GM18502 (cell line): ENCODE measurements at regions not wholly inside any gene's neighbourhood (a gene's known extent, or its start where the extent isn't known, plus 50 kb on each side); places are given as distances from the start of the nearest gene placed in this dataset.

Source experiments
- ATAC-seq: cut with Tn5 transposase; IDR thresholded peaks from one replicate; pipeline ENCODE4 v1.9.1; 2021; ENCODE audit warnings: mild to moderate bottlenecking; ENCODE audit not compliant: unreplicated experiment, poor library complexity

DNA sequence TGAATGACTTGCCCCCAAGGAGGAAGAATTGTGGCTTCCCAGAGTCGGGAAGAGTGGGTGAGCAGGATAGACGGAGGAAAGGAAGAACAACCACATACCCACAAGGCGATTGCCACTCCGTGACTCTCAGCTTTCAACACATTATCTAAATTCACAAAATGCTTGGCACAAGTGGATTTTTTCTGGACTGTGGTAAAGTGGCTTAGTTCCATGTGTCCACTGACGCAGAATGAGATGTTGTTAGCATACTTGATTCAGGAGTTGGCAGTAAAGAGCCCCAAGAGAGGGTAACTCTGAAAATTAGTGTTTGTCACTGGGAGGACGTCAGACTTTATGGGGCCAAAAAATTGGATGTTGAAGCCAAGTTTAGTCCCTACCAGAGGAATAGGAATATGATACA lies 198.8 kb upstream of the CTNNB1 start:
- ATAC-seq, result no peak

DNA sequence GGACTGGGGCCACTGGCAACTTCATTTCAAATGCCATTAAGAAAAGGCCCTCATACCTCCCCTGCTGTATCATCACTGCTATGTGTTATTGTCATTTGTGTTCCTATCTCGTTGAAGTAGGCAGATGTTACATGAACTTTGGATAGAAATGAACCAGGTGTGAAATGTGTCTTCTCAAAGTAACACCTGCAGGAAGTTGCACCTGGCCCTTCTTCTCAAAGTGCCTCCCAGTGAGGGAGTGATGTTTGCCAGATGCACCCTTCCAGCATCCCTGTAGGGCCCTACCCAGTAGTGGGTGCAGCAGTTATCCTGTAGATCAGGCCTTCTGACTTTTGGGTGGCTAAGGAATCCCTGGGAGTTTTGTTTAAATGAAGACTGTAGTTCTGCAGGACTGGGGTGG lies 197.7 kb upstream of the CTNNB1 start:
- no peak for ATAC-seq

DNA sequence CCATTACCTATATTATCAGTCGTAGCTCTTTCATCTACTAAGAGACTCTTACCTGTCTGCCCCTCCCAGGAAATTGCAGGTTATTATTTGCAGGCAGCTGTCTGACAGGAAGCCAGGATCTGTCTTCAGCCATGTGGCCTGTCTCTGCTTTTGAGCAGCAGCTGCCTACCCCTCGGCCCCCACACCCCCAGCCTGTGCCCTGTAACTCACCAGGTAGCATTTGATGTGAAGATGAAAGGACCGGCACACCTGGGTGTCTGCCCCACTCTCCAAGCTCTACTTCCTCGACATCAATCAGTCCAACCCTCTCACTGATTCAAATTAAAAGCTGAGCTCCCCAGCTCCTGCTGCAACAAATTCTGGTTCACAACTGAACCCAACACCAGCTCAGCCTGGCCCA lies 197.2 kb upstream of the CTNNB1 start:
- ATAC-seq, result no peak

DNA sequence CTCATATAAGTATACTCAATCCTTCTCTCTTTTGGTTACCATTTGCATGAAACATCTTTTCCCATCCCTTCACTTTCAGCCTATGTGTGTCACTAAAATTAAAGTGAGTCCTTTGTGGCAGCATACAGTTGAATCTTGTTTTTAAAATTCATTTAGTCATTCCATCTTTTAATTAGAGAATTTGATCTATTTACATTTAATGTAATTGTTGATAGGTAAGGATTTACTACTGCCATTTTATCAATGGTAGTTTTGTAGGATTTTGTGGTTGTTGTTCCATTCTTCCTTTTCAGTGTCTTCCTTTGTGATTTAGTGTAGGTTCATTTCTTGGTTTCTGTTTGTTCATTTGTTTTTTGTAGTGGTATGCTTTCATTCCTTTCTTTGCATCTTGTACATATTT lies 191.9 kb upstream of the CTNNB1 start:
- ATAC-seq, result no peak

DNA sequence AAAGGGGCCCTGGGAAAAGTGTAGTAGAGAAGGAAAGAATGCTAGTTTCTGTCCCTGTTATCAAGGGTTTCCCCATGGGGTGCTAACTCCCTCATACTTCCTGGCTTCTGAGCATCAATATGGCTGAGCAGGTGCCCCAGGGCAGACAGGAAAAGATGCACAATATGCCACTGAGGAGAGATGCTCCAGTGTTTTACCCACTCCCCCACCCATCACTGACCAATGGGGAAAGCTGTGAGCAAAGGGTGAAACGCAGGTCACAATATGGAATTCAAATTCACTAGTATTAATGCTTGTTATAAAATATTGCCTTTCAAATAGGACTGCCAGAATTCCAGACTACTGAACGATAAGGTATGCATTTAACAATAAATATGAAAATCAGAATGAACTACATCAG lies 187.5 kb upstream of the CTNNB1 start:
- no peak for ATAC-seq

DNA sequence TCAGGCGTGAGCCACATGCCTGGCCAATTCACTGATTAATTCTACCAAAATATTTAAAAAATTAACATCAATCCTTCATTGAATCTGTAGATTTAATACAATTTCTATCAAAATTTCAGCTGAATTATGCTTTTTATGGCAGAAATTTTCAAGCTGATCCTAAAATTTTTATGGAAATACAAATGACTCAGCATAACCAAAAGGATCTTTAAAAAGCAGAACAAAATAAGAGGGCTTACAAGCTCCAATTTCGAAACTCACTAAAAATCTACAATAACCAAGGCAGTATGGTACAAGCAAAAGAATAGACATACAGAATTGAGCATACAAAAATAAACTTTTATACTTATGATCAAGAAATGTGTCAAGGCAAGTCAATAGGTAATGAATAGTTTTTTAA lies 180.4 kb upstream of the CTNNB1 start:
- ATAC-seq, result no peak

DNA sequence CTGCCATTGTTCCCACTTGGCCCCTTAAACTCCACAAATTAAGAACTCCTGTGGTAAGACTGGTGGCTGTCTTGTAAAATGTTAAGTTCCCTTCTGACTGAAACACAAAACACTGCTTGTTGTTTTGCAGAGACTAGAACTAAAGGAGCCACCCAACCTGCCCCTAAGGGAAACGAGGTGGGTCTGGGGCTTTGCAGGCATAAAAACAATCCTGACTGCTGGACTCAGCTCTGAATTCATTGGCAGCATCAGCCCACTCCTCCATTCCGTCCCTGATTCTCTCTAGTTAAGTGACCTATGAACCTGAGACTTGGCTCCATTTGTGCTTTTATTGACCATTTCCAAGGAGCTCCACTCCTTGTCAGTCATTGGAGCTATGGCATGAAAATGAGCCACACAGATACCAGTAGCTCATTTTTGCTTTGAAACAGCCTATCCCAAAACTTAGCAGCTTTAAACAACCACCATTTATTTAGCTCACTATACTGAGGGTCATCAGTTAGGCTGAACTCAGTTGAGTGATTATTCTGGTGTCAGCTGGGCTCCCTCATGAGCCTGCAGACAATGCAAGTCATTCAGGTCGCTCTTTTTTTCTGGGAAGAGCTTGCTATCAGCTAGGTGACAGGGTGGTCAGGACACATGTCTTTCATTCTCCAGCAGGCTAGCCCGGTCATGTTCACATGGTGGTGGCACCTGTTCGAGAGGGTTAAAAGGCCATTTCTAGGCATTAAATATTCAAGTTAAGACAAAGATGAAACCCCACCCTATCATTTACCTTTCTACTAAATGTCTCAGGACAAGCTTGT lies 175.1 kb upstream of the CTNNB1 start:
- ATAC-seq, result no peak

DNA sequence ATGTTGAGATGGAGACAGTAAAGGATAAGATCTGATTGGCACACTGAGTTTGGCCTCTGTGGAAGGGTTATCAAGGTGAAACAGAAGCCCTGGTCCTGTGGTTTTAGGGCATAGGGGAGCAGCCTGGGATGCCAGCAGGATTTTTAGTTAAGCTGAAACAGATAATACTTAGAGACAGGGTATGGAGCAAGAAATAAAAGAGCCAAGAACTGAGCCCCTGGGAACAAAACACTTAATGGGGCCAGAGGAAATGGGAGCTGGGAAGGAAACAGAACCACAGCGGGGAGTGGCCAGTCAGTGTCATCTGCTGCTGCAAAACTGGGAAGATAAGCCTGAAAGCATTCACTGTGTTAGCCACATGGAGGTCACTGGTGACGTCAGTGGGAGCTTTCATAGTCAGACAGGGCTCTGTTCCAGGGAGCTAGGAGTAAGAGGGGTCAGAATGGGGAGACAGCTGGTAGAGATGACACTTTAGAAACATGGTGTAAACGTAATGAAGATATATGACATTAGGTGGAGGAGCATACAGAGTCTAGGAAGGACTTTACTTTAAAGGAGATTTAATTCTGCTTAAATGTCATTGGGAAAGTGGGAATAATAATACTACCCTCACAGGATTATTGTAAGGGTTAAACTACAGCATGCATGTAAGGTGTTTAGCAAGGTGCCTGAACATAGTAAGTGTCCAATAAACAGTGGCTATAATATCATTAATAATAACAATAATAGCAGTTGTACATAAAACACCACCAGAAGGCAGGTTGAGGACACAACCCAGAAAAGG lies 172.7 kb upstream of the CTNNB1 start:
- no peak for ATAC-seq

DNA sequence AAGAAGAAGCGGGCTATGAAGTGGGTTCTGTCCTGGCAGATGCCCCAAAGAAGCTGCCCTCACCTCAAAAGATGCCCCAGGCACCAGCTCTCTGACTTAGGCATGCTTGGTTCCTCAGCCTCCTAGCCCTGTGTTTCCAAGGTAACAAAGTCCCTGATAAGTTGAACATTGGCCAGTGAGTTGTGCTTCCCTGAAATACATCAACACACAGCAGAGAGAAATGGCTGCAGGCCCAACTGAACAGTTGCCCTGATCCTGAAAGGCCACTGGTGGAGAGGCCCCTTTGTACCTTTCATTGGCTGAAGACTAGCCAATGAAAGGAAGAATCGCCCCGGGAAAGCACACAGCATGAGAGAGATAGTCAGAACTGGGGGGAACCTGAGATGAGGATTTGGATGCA lies 169.9 kb upstream of the CTNNB1 start:
- ATAC-seq, result no peak

DNA sequence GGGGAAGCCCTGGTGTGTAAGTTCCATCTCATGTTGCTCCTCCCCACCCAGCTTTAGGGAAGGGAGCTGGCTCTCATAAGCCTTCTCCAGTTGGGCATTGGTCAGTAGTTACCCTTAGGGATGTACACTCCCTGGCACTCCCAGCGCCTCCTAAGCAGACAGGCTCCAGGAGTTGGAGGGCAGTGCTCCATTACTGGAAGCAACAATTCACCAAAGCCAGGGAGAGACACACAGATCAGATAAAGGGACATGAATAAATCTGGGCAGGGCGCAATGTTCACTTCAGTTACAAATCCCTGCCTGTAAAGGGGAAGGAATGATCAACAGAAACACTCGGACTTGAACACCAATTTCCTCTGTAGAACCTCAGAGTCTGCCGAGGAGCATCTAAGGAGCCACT lies 169.1 kb upstream of the CTNNB1 start:
- no peak for ATAC-seq

DNA sequence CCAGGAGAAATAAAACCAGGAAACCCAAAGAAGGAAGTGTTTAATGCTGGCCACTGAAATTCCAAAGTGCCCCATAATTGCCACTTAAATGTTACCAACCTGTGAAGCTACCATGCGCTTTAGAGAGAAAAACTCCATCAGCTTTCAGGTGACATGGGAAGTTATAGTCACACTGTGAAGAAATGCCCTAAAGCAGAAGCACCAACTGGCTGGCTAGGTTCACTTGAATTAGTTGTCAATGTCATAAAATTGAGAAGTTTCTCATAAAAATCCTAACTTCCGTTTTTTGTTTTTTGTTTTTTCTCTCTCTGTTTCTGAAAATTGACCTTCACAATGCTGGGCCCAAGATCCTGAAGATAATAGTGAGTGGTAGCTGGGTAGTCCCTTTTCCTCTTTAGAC lies 167.9 kb upstream of the CTNNB1 start:
- no peak for ATAC-seq

DNA sequence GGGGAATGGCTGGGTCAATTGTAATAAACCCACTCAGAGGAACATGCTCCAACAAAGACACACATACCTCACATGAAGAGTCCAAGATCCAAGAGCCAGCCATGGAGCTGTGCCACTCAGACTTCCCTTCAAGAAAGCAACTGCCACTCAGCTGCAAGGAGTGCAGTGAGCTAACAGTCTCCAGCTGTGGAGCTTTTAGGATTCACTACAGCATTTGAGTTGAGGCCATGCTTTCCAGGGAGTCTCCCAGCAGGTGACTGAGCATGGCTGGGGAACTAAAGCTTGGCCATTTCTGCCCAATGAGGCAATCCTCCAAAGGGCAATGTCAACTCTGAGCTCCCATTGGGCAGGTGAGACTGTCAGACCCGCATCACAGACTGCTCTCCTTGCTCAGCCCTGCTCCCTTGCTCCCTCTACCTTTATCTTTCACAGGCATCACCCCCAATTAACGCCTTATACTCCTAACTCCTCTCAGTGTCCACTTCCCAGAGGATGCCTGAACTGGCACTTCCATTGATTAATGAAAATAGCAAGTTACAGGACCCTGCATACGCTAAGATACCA lies 165.3 kb upstream of the CTNNB1 start:
- ATAC-seq, result no peak

DNA sequence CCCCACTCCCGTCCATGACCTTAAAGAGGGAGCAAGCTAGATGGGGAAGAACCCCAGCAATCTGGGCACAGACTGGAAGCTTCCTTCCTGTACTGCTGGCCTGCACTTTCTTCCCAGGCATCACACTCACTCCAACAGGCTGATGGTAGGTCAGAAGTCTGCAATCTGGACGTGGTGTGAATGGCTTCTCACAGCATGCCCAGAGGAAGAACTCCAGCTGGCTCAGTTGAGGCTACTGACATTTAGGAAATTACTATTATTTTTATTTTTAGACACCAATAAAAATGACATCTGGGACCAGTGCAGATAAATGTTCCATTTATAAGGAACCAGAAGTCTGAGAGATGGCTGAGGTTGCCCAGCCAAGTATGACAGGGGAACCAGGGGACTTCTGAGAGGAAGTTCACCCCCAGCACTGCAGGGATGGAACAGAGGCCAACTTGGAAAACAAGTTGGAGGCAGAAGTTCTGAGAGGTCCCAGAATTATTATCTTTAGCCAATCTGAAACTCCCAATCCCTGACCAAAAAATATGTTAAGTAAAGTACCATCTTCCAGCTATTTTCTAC lies 163.8 kb upstream of the CTNNB1 start:
- no peak for ATAC-seq

DNA sequence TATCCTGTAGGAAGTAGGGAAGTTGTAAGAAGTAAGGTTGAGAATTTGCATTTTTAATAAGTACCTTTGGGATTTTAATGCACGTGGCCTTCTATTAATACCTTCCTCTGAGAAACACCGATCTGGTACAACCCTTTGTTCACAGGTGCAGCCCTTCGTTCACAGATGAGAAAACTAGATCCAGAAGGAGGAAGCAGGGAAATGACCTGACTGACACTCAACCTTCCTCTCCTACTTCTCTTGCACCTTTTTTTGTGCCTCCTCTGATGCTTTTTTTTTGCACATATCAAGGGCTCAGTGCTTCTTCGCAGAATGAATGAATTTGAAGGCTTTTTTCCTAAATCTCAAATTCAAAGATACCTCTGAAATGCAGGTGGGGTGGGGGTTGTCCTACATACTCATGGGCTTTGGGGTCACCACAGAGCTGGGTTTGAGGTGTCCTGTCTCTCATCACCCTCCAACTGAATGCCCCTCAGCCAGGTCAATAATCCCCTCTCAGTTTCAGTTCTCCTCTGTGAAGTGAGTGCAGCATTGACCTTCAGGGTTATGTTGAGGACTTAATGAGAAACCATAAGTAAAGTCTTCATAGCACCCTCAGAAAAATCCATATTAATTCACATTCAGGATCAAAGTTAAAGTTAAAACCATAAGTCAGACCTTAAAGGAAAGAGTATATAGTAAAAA lies 161.5 kb upstream of the CTNNB1 start:
- ATAC-seq, result no peak

DNA sequence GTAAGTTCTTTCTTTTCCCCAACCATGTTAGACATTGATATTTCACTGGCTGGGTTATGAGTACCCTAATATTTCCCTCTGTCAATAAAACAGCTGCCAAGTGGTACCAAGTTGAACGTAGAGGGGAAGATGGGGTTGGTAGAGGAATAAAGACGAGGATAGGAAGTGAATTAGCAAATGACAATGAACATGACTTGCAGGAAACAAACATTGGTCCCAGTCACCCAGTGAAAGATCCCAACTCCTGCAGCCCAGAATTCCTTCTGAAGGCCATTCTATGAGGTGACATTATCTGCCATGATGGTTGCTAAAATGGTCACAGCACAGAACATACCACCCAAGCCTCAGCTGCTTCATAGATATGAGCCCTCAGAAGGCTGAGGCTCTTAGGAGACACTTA lies 159.0 kb upstream of the CTNNB1 start:
- no peak for ATAC-seq

DNA sequence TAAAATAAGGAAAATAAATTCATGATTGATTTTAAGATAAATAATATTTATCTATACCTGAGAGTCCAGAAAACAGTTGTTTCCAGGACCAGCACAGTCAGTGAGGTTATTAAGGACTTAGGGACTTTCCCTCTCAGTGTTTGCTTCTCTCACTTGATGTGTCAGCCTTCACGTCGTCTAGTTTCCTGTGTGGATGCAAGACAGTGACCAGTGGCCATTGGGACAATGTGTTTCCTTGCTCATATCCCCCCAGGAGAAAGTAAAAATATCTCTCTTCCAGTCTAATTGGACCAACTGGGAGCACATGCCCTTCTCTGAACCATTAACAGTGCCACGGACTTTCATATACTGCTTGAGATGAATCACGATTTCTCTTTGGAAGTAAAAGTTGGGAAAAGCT lies 157.8 kb upstream of the CTNNB1 start:
- ATAC-seq, result no peak

DNA sequence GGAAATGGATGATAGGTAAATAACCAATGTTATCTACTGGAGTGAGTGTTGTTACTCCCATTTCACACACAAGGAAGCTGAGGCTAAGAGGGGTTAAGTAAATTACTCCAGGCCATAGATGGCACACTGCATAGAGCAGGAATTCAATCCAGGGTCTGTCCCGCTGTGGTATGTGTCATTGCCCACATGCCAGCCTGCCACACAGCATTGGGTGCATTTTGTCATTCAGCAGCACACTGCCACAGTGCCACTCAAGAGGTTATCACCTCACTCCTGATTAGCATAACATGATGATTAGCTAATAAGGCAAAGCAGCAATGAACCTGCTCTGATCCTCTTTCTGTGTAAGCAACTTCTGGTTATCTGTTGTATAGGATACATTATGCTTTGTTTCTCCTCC lies 157.4 kb upstream of the CTNNB1 start:
- ATAC-seq, result no peak

DNA sequence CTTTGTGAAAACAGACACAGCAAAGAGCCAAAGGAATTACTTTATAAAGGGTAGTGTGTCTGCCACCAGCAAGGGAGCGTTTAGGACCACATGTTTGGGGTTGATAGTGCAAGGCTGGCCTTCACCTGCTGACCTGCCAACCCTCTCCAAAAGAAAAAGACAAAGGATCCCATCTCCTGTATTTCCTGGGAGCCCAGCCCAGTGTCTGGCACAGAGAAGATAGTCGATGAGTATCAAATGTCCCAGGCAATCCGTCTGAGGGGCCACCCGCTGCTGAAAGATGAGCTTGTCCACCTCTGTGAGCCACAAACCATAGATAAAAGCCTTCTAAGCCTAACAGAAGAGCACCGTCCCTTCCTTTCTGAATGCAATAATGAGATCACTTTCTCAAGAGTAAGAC lies 154.8 kb upstream of the CTNNB1 start:
- ATAC-seq, result no peak

DNA sequence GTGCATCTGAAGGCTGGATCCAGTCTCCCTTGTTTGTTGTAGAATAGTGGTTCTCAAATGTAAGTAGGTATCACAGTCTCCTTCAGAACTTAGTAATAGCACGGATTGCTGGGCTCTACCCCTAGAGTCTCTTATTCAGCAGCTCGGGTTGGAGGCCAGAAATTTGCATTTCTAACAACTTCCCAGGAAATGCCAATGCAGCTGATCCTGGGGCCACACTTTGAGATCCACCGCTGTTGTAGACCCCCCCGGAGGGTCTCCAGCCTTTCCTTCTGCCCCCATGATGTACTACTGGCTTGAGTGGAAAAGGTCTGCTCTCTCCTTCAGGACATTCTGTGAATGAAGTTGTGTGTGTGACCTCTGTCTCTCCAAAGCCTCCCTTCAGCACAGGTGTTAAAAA lies 153.8 kb upstream of the CTNNB1 start:
- ATAC-seq, result no peak

DNA sequence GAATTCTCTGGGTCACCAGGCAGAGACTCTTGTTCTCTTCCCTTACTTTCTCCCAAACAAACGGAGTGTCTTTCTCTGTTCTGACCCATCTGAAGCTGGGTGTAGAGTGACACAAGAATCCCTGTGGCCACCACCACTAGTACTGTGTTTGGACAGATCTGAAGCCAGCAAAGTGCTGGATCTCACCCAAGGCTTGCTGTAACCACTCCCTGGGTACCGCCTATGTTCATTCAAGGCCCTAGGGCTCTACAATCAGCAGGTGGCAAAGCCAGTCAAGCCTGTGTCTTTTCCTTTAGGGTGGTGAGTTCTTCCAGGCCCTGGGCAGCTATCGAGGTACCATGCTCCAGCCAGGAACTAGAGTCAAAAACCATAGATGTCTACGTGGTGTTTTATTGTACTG lies 149.2 kb upstream of the CTNNB1 start:
- ATAC-seq, result no peak

DNA sequence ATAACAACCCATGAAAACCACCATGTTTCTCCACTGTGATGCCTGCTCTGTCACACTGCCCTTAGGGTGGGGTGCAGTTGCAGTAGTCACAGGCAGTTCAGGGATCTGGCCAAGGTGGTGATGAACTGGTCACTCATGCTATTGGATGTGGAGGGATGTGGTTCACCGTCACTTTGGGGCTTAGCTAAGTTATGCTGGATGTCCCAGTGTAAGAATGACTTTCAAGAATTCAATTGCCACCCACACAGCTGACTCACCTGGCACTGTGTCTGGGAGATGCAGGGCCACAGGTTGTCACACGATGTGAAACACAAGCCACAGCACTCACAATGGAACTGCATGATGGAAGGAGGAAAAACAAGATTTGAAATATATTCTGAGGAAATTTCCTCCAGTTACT lies 146.1 kb upstream of the CTNNB1 start:
- no peak for ATAC-seq
